Thyroid gland (tissue), 4 donors: ENCODE measurements at regions not wholly inside any gene's neighbourhood (a gene's known extent, or its start where the extent isn't known, plus 50 kb on each side); places are given as distances from the start of the nearest gene placed in this dataset.

Experiments used
- DNase-seq, 2 donors: peaks; one replicate each; pipeline ENCODE4 v3.0.0-alpha.2; 2019
- H3K27ac ChIP-seq, 3 donors: fragments of 200-600 bp; sonication (generic); 1 replicate in 2 of 3; 2 replicates in 1 of 3; pipeline ENCODE4 v1.5.1; 2016 to 2019; ENCODE audit warnings: mild to moderate bottlenecking in 1 of 3, moderate library complexity in 1 of 3
- H3K27me3 ChIP-seq: fragments of 200-600 bp; sonication (generic); one replicate; pipeline ENCODE4 v1.5.1; 2019
- H3K36me3 ChIP-seq, 2 donors: fragments of 200-600 bp; sonication (generic); one replicate each; pipeline ENCODE4 v1.5.1; 2016 to 2019
- H3K4me1 ChIP-seq, 2 donors: fragments of 200-600 bp; sonication (generic); one replicate each; pipeline ENCODE4 v1.5.1; 2017 to 2019
- H3K4me3 ChIP-seq, 3 donors: fragments of 200-600 bp; sonication (generic); replicated peaks in 1 of 3; 1 replicate in 2 of 3; 2 replicates in 1 of 3; pipeline ENCODE4 v1.5.1; 2016; ENCODE audit warnings: mild to moderate bottlenecking in 1 of 3
- H3K9me3 ChIP-seq: fragments of 200-600 bp; sonication (generic); one replicate; pipeline ENCODE4 v1.5.1; 2017
- CTCF ChIP-seq, 6 experiments: fragments of 200-600 bp in 3 of 6; fragments of 450-650 bp in 3 of 6; sonication (generic) in 3 of 6; IDR thresholded peaks; one replicate each; pipeline ENCODE4 v1.5.1; 2016 to 2019; ENCODE audit warnings: antibody characterized with exemption in 6 of 6, mild to moderate bottlenecking in 2 of 6, inconsistent platforms in 1 of 6, moderate library complexity in 1 of 6
- POLR2A ChIP-seq, 2 donors: fragments of 450-650 bp; IDR thresholded peaks; one replicate each; pipeline ENCODE4 v1.6.1; 2017; ENCODE audit warnings: antibody characterized with exemption in 2 of 2, mild to moderate bottlenecking in 2 of 2, moderate library complexity in 1 of 2
- WGBS, 2 donors: methylation state at CpG; one replicate each; pipeline ENCODE4 v1.1.5; 2017; 5-methylcytosine and 5-hydroxymethylcytosine counted together
- intact Hi-C: fragments of 100-400 bp; cut with DNase I; formaldehyde crosslinking; loops from one replicate; pipeline ENCODE4 v1.15.1; 2023

DNA sequence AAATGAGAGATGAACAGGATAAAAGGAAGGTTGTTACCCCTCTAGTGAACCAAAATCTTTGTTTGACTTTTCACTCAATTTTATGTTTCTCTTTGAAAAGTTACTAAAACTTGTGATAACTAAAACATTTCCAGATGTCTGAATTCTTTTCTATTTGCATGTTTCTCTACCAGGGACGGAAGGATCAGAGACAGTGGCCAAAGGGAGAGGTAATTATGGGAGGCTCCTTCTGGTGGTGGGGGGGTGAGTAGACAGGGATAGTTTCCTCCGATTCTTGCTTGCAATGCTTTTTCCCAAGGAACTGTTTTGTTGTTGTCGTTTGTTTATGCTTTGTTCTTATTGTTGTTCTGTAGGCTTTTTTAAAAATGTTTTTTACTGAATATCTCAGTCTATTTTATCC is 374.8 kb downstream of the INHBA start:
- Histone ChIP-seq H3K27me3 (no peaks in the 10 kb centered on the region), H3K36me3 (no peaks in the 10 kb centered on the region), H3K4me1 (no peaks in the 10 kb centered on the region), H3K9me3 (no peaks in the 10 kb centered on the region), H3K27ac (no peak overlapping the region), H3K4me3 (no peak overlapping the region)
- DNase-seq, result no peak
- no peak for TF ChIP-seq POLR2A (IDR thresholded peaks at IDR 0.05)
- no peak for TF ChIP-seq CTCF (IDR thresholded peaks at IDR 0.05)
- 77 to 81% methylated on average over 3 of the region's 3 CpGs for WGBS, 2 donors
- intact Hi-C loops, result no loop called here

GRCh38 chr7:41326616-41327015 is 376.3 kb downstream of the INHBA start:
- Histone ChIP-seq H3K4me1 (no peaks in the 10 kb centered on the region), H3K4me3 (no peak overlapping the region), H3K27me3 (no peaks in the 10 kb centered on the region), H3K9me3 (no peaks in the 10 kb centered on the region), H3K27ac (no peak overlapping the region), H3K36me3 (no peaks in the 10 kb centered on the region)
- intact Hi-C loops, result no loop called here
- no peak for TF ChIP-seq CTCF (IDR thresholded peaks at IDR 0.05)
- TF ChIP-seq POLR2A (IDR thresholded peaks at IDR 0.05), result no peak
- WGBS, 2 donors, result 75 to 83% methylated on average over 1 of the region's 1 CpG
- DNase-seq, result no peak

DNA sequence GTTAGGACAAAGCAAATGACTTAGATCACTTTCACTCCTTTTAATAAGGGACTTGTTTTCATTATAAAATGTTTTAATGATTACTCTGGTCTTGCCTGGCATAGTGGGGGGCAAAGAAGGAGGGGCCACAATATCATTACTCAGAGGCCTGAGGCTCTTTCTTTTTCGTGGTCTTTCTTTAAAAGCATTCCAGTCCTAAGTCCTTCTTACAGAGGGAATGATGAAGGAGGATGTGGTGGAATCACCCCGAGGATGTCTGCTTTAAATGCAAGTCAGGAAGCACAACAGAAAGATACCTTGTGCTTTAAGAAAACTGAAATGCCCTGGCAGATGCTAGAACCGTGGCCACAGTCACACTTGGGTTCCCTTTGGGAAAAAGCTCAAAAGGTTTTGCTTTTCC is 379.1 kb downstream of the INHBA start:
- no peak for DNase-seq
- no peaks in the 10 kb centered on the region for H3K36me3 ChIP-seq
- H3K4me3 ChIP-seq, result no peak overlapping the region
- TF ChIP-seq CTCF (IDR thresholded peaks at IDR 0.05) (no peak), POLR2A (IDR thresholded peaks at IDR 0.05) (no peak)
- intact Hi-C loops, result no loop called here
- no peaks in the 10 kb centered on the region for H3K9me3 ChIP-seq
- H3K27me3 ChIP-seq, result no peaks in the 10 kb centered on the region
- H3K4me1 ChIP-seq, result no peaks in the 10 kb centered on the region
- no peak overlapping the region for H3K27ac ChIP-seq
- WGBS, 2 donors, result 59 to 70% methylated on average over 3 of the region's 3 CpGs

DNA sequence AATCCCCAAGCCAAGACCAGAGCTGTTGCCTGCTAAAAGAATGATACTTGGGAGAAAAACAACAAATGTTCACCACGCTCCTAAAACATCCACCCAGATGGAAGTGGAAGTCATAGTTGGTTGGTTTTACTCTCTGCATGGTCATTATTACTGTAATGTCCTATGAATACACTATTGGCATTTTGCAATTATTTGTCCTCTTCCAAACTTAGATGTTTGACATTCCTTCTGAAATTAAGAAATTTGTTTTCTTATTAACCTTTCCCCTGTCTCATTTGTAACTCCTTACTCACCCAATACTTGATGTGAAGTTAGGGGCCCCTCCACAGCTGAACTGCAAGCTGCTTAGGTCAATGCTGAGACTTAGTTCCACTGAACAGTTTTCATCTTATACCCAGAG is 383.3 kb downstream of the INHBA start:
- WGBS, 2 donors, result 76 to 82% methylated on average over 1 of the region's 1 CpG
- Histone ChIP-seq H3K27ac (no peak overlapping the region), H3K36me3 (no peaks in the 10 kb centered on the region), H3K27me3 (no peaks in the 10 kb centered on the region), H3K4me1 (no peaks in the 10 kb centered on the region), H3K4me3 (no peak overlapping the region), H3K9me3 (no peaks in the 10 kb centered on the region)
- intact Hi-C loops, result no loop called here
- no peak for TF ChIP-seq CTCF (IDR thresholded peaks at IDR 0.05)
- TF ChIP-seq POLR2A (IDR thresholded peaks at IDR 0.05), result no peak
- DNase-seq, result no peak

- intact Hi-C loops, result no loop called here
- no peak for DNase-seq
- TF ChIP-seq CTCF (IDR thresholded peaks at IDR 0.05) (no peak), POLR2A (IDR thresholded peaks at IDR 0.05) (no peak)
- no peaks in the 10 kb centered on the region for H3K36me3 ChIP-seq
- H3K4me1 ChIP-seq, result no peaks in the 10 kb centered on the region
- H3K27ac ChIP-seq, result no peak overlapping the region
- no peaks in the 10 kb centered on the region for H3K9me3 ChIP-seq
- WGBS, 2 donors, result 56 to 65% methylated on average over 6 of the region's 6 CpGs
- no peak overlapping the region for H3K4me3 ChIP-seq
- H3K27me3 ChIP-seq, result no peaks in the 10 kb centered on the region
Measured at GRCh38 chr7:41316410-41316809, 386.5 kb downstream of the INHBA start.
